K562 (cell line): ENCODE measurements at regions not wholly inside any gene's neighbourhood (a gene's known extent, or its start where the extent isn't known, plus 50 kb on each side); places are given as distances from the start of the nearest gene placed in this dataset.
A peak's percentile ranks its signal among the peaks of the same experiment; 100 is the strongest.

Experiments used
- CREM ChIP-seq: IDR thresholded peaks from 2 replicates; pipeline ENCODE4 v1.6.1; 2014; ENCODE audit warnings: antibody characterized with exemption, low read depth
- CTCF ChIP-seq, 3 experiments: IDR thresholded peaks in 2 of 3; conservative IDR thresholded peaks in 1 of 3; 2 replicates each; pipeline ENCODE4 v1.5.1; 2011 to 2012; ENCODE audit warnings: low read length in 3 of 3, mild to moderate bottlenecking in 3 of 3, control low read depth in 2 of 3, improper control_type of control experiment in 1 of 3, inconsistent platforms in 1 of 3, low read depth in 1 of 3, mixed read lengths in 1 of 3, moderate library complexity in 1 of 3; ENCODE audit not compliant: insufficient read depth in 2 of 3
- E2F1 ChIP-seq: sonication (generic); formaldehyde crosslinking; IDR thresholded peaks from 2 replicates; pipeline ENCODE4 v1.8.1; 2023; ENCODE audit warnings: mild to moderate bottlenecking, missing genetic modification reagents, moderate library complexity
- MAX ChIP-seq: sonication (generic); formaldehyde crosslinking; IDR thresholded peaks from 2 replicates; pipeline ENCODE4 v1.9.0; 2022; ENCODE audit warnings: mild to moderate bottlenecking, missing genetic modification reagents
- MEF2A ChIP-seq: IDR thresholded peaks from 2 replicates; pipeline ENCODE4 v1.6.1; 2011; ENCODE audit warnings: low read depth, mild to moderate bottlenecking, low read length, moderate library complexity; ENCODE audit not compliant: control insufficient read depth
- NBN ChIP-seq: fragments of 450-650 bp; IDR thresholded peaks from 2 replicates; pipeline ENCODE4 v1.6.1; 2016; ENCODE audit warnings: low read depth, mild to moderate bottlenecking
- NR3C1 ChIP-seq: sonication (generic); formaldehyde crosslinking; IDR thresholded peaks from 2 replicates; pipeline ENCODE4 v1.8.1; 2022; ENCODE audit warnings: missing genetic modification reagents
- POLR2A ChIP-seq: fragments of 450-650 bp; conservative IDR thresholded peaks from 2 replicates; pipeline ENCODE4 v1.6.1; 2016
- SMC3 ChIP-seq: conservative IDR thresholded peaks from 2 replicates; pipeline ENCODE4 v1.6.1; 2011; ENCODE audit warnings: low read depth, low read length, improper control_type of control experiment; ENCODE audit not compliant: insufficient read depth
- SNRNP70 ChIP-seq: fragments of 200-400 bp; formaldehyde crosslinking; optimal IDR thresholded peaks from 2 replicates; pipeline ENCODE3; 2017; ENCODE audit warnings: low read depth, low read length
- UBTF ChIP-seq, 2 experiments: IDR thresholded peaks; 2 replicates each; pipeline ENCODE4 v1.6.1; 2012; ENCODE audit warnings: improper control_type of control experiment in 2 of 2, low read depth in 2 of 2, low read length in 2 of 2, borderline replicate concordance in 1 of 2
- ZBTB33 ChIP-seq: sonication (generic); formaldehyde crosslinking; IDR thresholded peaks from 2 replicates; pipeline ENCODE4 v1.8.1; 2023; ENCODE audit warnings: mild to moderate bottlenecking, missing genetic modification reagents
- ZNF512 ChIP-seq: IDR thresholded peaks from 2 replicates; pipeline ENCODE4 v1.6.1; 2016; ENCODE audit warnings: missing genetic modification characterization, missing compliant biosample characterization

- no peak for TF ChIP-seq SNRNP70
- peak; percentile 14; the same call in 1 of the 2 replicates for TF ChIP-seq CREM
- TF ChIP-seq ZBTB33 (CRISPR knock-in tag): no peak
- TF ChIP-seq CTCF (IDR thresholded peaks at IDR 0.05 in 2 of 3, conservative IDR thresholded peaks at IDR 0.05 in 1 of 3; ENCODE audit: insufficient read depth in 2 of 3, low read depth in 1 of 3, low read length in 3 of 3): peak; percentile 67 to 84 (median 74)
- TF ChIP-seq ZNF512 (tag): no peak
- TF ChIP-seq SMC3: peak; percentile 28; the same call in 1 of the 2 replicates
- 0 out of 2 replicates have a peak, but pooled peaks have one; percentile 42 for TF ChIP-seq POLR2A
- no peak for TF ChIP-seq NR3C1 (CRISPR knock-in tag)
- no peak for TF ChIP-seq E2F1 (CRISPR knock-in tag)
- no peak for TF ChIP-seq MEF2A
- no peak; the same call in 1 of the 2 replicates for TF ChIP-seq MAX (CRISPR knock-in tag)
- no peak for TF ChIP-seq UBTF (IDR thresholded peaks at IDR 0.05; ENCODE audit: borderline replicate concordance in 1 of 2, low read depth in 2 of 2, low read length in 2 of 2)
- TF ChIP-seq NBN: no peak
Measured at GRCh38 chr17:64773836-64774761, 112.0 kb upstream of the SMURF2 start.
